K562 (cell line): ENCODE measurements at regions not wholly inside any gene's neighbourhood (a gene's known extent, or its start where the extent isn't known, plus 50 kb on each side); places are given as distances from the start of the nearest gene placed in this dataset.
A peak's percentile ranks its signal among the peaks of the same experiment; 100 is the strongest.

Experiments
- ARHGAP35 ChIP-seq: fragments of 450-650 bp; IDR thresholded peaks from 2 replicates; pipeline ENCODE4 v1.6.1; 2018; ENCODE audit not compliant: partially characterized antibody
- CHD4 ChIP-seq: fragments of 200-600 bp; sonication (generic); IDR thresholded peaks from 3 replicates; pipeline ENCODE4 v1.6.1; 2012; ENCODE audit warnings: low read depth, mild to moderate bottlenecking, mixed read lengths, low read length, inconsistent platforms; ENCODE audit not compliant: insufficient read depth, insufficient replicate concordance, poor library complexity, severe bottlenecking
- CUX1 ChIP-seq: fragments of 200-800 bp; sonication (Bioruptor generic); IDR thresholded peaks from 2 replicates; pipeline ENCODE4 v1.6.1; 2016; ENCODE audit warnings: missing genetic modification characterization, missing compliant biosample characterization
- DEAF1 ChIP-seq: fragments of 450-650 bp; formaldehyde crosslinking; IDR thresholded peaks from 2 replicates; pipeline ENCODE4 v1.4.0; 2020; ENCODE audit warnings: mild to moderate bottlenecking, moderate library complexity
- E4F1 ChIP-seq: fragments of 250-450 bp; sonication (Bioruptor Pico); IDR thresholded peaks from 2 replicates; pipeline ENCODE4 v1.5.0; 2021; ENCODE audit warnings: mild to moderate bottlenecking, borderline replicate concordance
- EGR1 ChIP-seq: fragments of 450-650 bp; conservative IDR thresholded peaks from 2 replicates; pipeline ENCODE4 v1.6.1; 2017; ENCODE audit warnings: mild to moderate bottlenecking
- GATAD2A ChIP-seq: fragments of 450-650 bp; IDR thresholded peaks from 2 replicates; pipeline ENCODE4 v1.6.1; 2017
- ILK ChIP-seq: fragments of 450-650 bp; IDR thresholded peaks from 2 replicates; pipeline ENCODE4 v1.6.1; 2016; ENCODE audit warnings: missing genetic modification characterization, low read depth, mild to moderate bottlenecking, missing compliant biosample characterization, moderate library complexity, borderline replicate concordance
- POLR3G ChIP-seq: IDR thresholded peaks from 2 replicates; pipeline ENCODE4 v1.6.1; 2011; ENCODE audit not compliant: insufficient read length, insufficient replicate concordance; ENCODE audit errors: extremely low read depth
- SMARCE1 ChIP-seq: fragments of 450-650 bp; IDR thresholded peaks from 2 replicates; pipeline ENCODE4 v1.7.1; 2016; ENCODE audit warnings: mild to moderate bottlenecking
- THAP12 ChIP-seq: fragments of 250-450 bp; sonication (Bioruptor Pico); IDR thresholded peaks from 2 replicates; pipeline ENCODE4 v1.9.0; 2021; ENCODE audit warnings: mild to moderate bottlenecking, inconsistent platforms
- ZNF589 ChIP-seq: fragments of 200-800 bp; sonication (Bioruptor generic); IDR thresholded peaks from 2 replicates; pipeline ENCODE4 v1.6.1; 2016; ENCODE audit warnings: low read depth, missing genetic modification characterization, missing compliant biosample characterization

- TF ChIP-seq DEAF1 (CRISPR knock-in tag) = no peak
- no peak for TF ChIP-seq POLR3G
- TF ChIP-seq ARHGAP35 = no peak
- no peak for TF ChIP-seq EGR1
- TF ChIP-seq E4F1 (CRISPR knock-in tag) = no peak
- TF ChIP-seq CUX1 (CRISPR knock-in tag) = no peak
- peak; percentile 93 for TF ChIP-seq SMARCE1
- TF ChIP-seq ILK (tag) = no peak
- no peak for TF ChIP-seq ZNF589 (CRISPR knock-in tag)
- no peak for TF ChIP-seq CHD4
- no peak for TF ChIP-seq GATAD2A
- no peak for TF ChIP-seq THAP12
Measured at GRCh38 chr2:144703852-144704708, 184.2 kb upstream of the ZEB2 start (continued).
